VCaP (cell line): ENCODE measurements at regions not wholly inside any gene's neighbourhood (a gene's known extent, or its start where the extent isn't known, plus 50 kb on each side); places are given as distances from the start of the nearest gene placed in this dataset.

Experiments used
- H3K27ac ChIP-seq: fragments of 450-650 bp; 2 replicates; pipeline ENCODE4 v1.5.1; 2017
- TF ChIP-seq, protein P1 (sequence below): fragments of 450-650 bp; conservative IDR thresholded peaks from 2 replicates; pipeline ENCODE4 v1.5.1; 2017; ENCODE audit warnings: mild to moderate bottlenecking, moderate library complexity

DNA sequence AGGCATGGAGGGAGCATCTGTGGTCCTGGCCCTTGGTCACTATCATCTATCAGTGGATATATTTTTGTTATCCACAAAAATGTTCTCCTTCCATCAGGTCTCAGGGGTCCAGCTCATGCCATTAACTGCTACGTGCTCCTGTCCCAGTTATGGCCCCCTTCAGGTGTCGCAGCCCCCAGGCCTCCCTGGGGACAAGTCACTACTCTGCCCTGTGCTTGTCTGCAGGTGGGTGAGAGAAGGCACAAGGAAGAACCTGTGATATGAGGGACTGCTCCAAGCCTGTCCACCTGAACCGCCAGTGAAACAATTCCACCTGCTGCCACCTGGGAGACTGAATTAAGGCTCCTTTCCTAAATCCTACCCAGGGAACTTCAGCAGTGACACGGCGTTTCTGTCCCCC, 229.6 kb upstream of the ID2 start:
- TF ChIP-seq, protein P1, sequence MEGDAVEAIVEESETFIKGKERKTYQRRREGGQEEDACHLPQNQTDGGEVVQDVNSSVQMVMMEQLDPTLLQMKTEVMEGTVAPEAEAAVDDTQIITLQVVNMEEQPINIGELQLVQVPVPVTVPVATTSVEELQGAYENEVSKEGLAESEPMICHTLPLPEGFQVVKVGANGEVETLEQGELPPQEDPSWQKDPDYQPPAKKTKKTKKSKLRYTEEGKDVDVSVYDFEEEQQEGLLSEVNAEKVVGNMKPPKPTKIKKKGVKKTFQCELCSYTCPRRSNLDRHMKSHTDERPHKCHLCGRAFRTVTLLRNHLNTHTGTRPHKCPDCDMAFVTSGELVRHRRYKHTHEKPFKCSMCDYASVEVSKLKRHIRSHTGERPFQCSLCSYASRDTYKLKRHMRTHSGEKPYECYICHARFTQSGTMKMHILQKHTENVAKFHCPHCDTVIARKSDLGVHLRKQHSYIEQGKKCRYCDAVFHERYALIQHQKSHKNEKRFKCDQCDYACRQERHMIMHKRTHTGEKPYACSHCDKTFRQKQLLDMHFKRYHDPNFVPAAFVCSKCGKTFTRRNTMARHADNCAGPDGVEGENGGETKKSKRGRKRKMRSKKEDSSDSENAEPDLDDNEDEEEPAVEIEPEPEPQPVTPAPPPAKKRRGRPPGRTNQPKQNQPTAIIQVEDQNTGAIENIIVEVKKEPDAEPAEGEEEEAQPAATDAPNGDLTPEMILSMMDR = no peak

DNA sequence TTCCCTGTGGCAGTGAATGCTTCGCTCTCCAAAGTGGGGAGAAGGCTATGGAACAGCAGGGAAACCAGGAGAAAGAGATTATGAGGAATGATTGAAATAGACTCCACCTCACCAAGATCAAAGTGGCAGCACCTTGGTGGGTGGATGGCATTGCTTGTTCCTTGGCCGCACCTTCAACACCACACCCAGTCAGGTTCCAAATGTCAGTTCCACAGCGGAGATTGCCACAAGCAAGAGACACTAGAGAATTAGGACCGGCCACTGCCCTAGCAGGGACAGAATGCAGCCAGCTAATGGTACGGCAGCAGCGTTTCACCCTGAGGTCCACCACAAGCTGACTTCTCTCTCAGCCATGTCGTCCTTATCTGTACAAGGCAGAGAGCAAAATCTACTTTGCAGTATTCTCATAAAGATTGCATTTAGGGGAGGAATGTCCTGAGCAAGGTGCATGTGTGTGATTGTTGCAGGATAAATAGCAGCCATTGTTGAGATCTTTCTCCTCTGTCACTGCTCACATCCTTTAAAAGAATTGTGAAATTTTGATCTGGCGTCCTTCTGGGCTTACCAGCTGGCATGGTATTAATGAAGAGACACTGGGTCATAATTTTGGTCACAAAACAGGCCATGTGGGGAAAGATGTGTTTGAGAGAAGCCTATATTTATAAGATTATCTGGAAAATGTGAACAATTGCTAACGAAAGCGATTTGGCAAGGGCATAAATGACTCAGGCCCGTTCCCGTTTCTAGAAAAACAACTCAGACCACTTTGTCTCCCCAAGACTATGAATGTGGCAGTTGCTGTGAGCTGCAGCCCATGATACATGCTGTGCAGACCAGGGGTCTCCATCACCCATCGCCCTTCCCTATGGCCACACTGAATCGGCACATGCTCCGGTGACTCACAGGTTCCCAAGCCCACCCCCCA, 228.6 kb upstream of the ID2 start:
- H3K27ac ChIP-seq = no peak overlapping the region
- TF ChIP-seq, protein P1 = no peak

More for the DNA sequence above, 229.6 kb upstream of the ID2 start:
- H3K27ac ChIP-seq = no peak overlapping the region

DNA sequence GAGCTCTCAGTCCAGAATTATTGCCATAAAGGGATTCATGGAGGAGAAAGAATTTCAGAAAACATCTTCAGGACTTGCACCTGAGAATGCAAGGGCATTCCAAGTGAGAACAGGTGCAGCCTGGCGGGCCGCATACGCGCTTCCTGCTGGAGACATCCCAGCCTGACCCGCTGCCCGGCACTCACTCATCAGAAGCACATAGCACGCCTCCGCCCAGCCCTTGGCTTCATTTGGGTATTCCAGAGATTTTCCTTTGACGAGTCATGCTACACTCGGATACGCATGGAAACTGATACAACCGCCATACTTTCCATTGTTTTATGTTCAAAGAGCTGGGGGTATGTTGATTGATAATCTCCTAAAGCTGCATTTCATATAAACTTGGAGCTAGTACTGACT, 228.0 kb upstream of the ID2 start:
- H3K27ac ChIP-seq = no peak overlapping the region
- TF ChIP-seq, protein P1 = no peak

DNA sequence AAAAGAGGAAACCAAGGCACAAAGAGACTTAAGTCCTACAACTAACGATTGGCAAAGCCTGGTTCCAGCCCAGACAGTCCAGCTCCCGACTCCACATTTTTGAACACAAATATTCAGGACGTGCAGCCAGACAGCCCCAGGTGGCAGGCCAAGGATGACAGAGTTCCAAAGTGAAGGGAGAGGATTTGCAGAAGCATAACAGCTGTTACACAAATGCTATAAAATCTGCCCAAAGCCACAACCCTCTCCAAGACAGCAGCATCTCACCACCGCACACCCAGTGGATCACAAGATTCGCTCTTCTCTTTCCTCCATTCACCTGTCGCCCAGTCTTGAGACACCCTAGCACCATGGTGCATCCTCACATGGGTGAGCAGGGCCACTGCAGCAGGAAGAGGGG, 227.1 kb upstream of the ID2 start:
- no peak overlapping the region for H3K27ac ChIP-seq
- TF ChIP-seq, protein P1 = no peak

DNA sequence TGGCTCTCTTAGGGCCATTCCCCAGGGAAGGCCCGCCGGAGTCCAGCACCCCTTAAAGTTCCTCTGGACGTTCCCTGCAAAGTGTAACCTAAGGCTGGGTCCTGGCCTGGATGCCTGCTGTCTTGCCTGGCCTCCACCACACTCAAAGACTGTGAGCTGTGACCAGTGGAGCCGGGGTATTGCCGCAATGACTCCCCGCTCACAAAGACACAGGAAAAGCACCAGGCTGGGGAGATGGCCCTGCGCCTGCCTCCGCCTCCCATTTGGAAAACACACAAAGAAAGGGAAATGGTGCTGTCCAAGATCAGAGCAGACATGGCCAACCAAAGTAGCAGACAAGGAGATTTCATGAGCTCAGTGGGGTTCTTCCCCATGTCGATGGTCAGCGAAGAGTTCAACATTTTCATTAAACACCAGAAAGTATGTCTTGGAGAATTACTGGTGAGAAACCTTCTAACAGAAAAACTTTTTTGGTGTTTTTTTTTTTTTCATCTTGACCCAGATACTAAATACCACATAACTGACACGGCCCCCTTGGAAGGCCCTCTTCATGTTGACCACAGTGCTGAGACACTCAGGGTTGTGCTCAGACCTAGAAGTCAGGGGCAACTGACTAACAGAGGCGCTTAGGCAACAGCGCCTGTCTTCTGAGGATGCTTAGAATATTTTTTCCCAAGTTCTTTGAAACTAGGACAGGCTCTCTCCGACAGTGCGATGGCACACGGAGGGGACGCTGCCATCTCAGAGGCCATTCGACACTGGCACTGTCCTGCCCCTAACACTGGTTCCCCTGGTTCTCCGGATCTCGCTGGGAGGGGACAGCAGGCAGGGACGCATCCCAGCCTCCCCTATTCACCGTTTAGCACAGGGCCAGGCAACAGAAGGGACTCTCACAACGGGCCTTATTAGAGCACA, 226.4 kb upstream of the ID2 start:
- TF ChIP-seq, protein P1 = no peak
- H3K27ac ChIP-seq = no peak overlapping the region; the same call in 1 of the 2 replicates

DNA sequence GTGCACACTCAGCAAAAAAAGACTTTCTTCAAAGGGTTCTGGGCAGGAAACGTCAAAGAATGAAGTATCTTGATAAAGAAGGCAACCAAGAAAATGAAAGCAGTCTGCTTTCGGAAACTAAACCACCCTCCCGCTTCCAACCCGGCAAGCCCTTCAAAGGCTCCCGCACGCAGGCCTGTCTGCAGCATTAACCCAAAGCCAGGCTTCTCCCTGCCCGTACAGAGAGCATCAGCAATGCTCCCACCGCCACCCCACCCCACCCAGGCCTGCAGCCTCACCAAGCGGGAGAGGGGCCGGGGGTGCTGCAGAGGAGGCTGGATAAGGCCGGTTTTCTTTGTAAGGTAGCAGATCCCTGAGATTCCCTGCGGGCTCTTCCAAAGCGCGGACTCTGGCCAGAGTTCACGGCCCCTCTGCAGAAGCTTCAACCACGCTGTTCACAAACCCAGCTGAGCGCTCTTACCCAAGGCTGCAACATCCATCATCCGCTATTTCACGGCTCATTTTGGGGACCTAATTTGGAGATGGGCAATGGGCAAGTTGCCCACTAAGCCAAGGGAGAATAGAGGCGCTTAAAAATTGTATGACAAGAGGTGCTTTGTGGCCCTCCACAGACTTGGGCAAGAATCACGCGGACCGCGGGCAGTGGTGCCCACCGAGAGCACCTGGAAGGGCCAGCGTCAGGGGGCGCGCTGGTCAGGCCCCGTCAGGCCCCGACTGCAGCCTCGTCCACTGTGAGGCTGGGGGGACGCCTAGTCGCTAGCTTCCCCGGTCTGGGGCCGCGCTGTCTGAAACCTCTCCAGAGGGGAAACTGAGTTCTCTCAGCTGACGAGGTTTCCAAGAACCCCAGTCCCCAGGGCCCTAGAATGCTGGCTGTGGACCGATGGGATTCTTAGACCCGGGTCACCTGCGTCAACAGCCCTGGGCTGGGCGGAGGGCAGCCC, 225.4 kb upstream of the ID2 start:
- TF ChIP-seq, protein P1 = no peak
- H3K27ac ChIP-seq = peak overlapping the region; percentile 86
